H9 (cell line): ENCODE measurements at regions not wholly inside any gene's neighbourhood (a gene's known extent, or its start where the extent isn't known, plus 50 kb on each side); places are given as distances from the start of the nearest gene placed in this dataset.

Experiments used
- DNase-seq: peaks from one replicate; pipeline ENCODE4 v3.0.0-alpha.2; 2017
- H2AFZ ChIP-seq: one replicate; pipeline ENCODE4 v1.6.1; 2013; ENCODE audit warnings: mild to moderate bottlenecking, low read length, control low read depth, moderate library complexity
- H2AK5ac ChIP-seq: 2 replicates; pipeline ENCODE4 v1.6.1; 2013; ENCODE audit warnings: low read length, control low read depth, mixed read lengths; ENCODE audit not compliant: insufficient read length
- H2BK120ac ChIP-seq: one replicate; pipeline ENCODE4 v1.6.1; 2013; ENCODE audit warnings: low read depth, mild to moderate bottlenecking, low read length, control low read depth, inconsistent platforms; ENCODE audit not compliant: poor library complexity, severe bottlenecking
- H2BK12ac ChIP-seq: 2 replicates; pipeline ENCODE4 v1.6.1; 2013; ENCODE audit warnings: low read length, control low read depth, mixed read lengths, low read depth; ENCODE audit not compliant: insufficient read length
- H2BK15ac ChIP-seq: 2 replicates; pipeline ENCODE4 v1.6.1; 2013; ENCODE audit warnings: low read depth, low read length, control low read depth
- H2BK20ac ChIP-seq: one replicate; pipeline ENCODE4 v1.6.1; 2013; ENCODE audit warnings: low read depth, mild to moderate bottlenecking, low read length, control low read depth, inconsistent platforms; ENCODE audit not compliant: poor library complexity, severe bottlenecking
- H2BK5ac ChIP-seq: 2 replicates; pipeline ENCODE4 v1.6.1; 2013; ENCODE audit warnings: low read length, control low read depth, mixed read lengths; ENCODE audit not compliant: insufficient read length
- H3K14ac ChIP-seq: 2 replicates; pipeline ENCODE4 v1.6.1; 2013; ENCODE audit warnings: low read length, control low read depth; ENCODE audit not compliant: insufficient read depth
- H3K18ac ChIP-seq: 2 replicates; pipeline ENCODE4 v1.6.1; 2013; ENCODE audit warnings: low read depth, mild to moderate bottlenecking, mixed read lengths, low read length, control low read depth; ENCODE audit not compliant: insufficient read length
- H3K23ac ChIP-seq: 2 replicates; pipeline ENCODE4 v1.6.1; 2013; ENCODE audit warnings: low read length, control low read depth, mixed read lengths, low read depth; ENCODE audit not compliant: insufficient read length
- H3K23me2 ChIP-seq: 2 replicates; pipeline ENCODE4 v1.6.1; 2013; ENCODE audit warnings: low read depth, mild to moderate bottlenecking, mixed read lengths, low read length, control low read depth; ENCODE audit not compliant: insufficient read length, poor library complexity, severe bottlenecking
- H3K27ac ChIP-seq: 2 replicates; pipeline ENCODE4 v1.5.1; 2013; ENCODE audit warnings: low read length, control low read depth, mixed read lengths, low read depth; ENCODE audit not compliant: insufficient read length
- H3K27me3 ChIP-seq: 2 replicates; pipeline ENCODE4 v1.6.1; 2013; ENCODE audit warnings: low read length, control low read depth, inconsistent platforms; ENCODE audit not compliant: insufficient read depth
- H3K4ac ChIP-seq: 2 replicates; pipeline ENCODE4 v1.6.1; 2013; ENCODE audit warnings: low read depth, mild to moderate bottlenecking, control low read depth, inconsistent platforms, low read length, moderate library complexity
- H3K4me1 ChIP-seq: 2 replicates; pipeline ENCODE4 v1.6.1; 2013; ENCODE audit warnings: low read length, control low read depth, inconsistent platforms; ENCODE audit not compliant: insufficient read depth
- H3K4me2 ChIP-seq: 2 replicates; pipeline ENCODE4 v1.6.1; 2013; ENCODE audit warnings: low read length, control low read depth, mixed read lengths; ENCODE audit not compliant: insufficient read length, insufficient read depth
- H3K56ac ChIP-seq: 2 replicates; pipeline ENCODE4 v1.6.1; 2013; ENCODE audit warnings: low read depth, mild to moderate bottlenecking, mixed read lengths, low read length, control low read depth; ENCODE audit not compliant: insufficient read length
- H3K79me1 ChIP-seq: 2 replicates; pipeline ENCODE4 v1.6.1; 2013; ENCODE audit warnings: low read depth, mild to moderate bottlenecking, moderate library complexity, low read length, control low read depth, inconsistent platforms; ENCODE audit not compliant: insufficient read depth, poor library complexity, severe bottlenecking
- H3K79me2 ChIP-seq: 2 replicates; pipeline ENCODE4 v1.6.1; 2013; ENCODE audit warnings: low read length, control low read depth, inconsistent platforms; ENCODE audit not compliant: insufficient read depth
- H3K9ac ChIP-seq: 2 replicates; pipeline ENCODE4 v1.6.1; 2013; ENCODE audit warnings: low read length, control low read depth, mixed read lengths; ENCODE audit not compliant: insufficient read length; ENCODE audit errors: extremely low read depth
- H3K9me3 ChIP-seq: one replicate; pipeline ENCODE4 v1.6.1; 2013; ENCODE audit warnings: low read depth, low read length, inconsistent platforms; ENCODE audit not compliant: control insufficient read depth
- H3T11ph ChIP-seq: one replicate; pipeline ENCODE4 v1.6.1; 2013; ENCODE audit warnings: mild to moderate bottlenecking, low read length, control low read depth, inconsistent platforms
- H4K20me1 ChIP-seq: one replicate; pipeline ENCODE4 v1.6.1; 2013; ENCODE audit not compliant: control insufficient read depth, insufficient read length, insufficient read depth
- H4K5ac ChIP-seq: 2 replicates; pipeline ENCODE4 v1.6.1; 2013; ENCODE audit warnings: low read depth, mild to moderate bottlenecking, mixed read lengths, low read length, control low read depth; ENCODE audit not compliant: insufficient read length
- H4K8ac ChIP-seq: replicated peaks from 2 replicates; pipeline ENCODE4 v1.6.1; 2013; ENCODE audit warnings: low read length, control low read depth, mixed read lengths, low read depth; ENCODE audit not compliant: insufficient read length
- H4K91ac ChIP-seq: 2 replicates; pipeline ENCODE4 v1.6.1; 2013; ENCODE audit warnings: low read depth, mild to moderate bottlenecking, moderate library complexity, mixed read lengths, low read length, control low read depth; ENCODE audit not compliant: insufficient read length
- H3K27ac Mint-ChIP-seq, 3 experiments: 2 replicates in 2 of 3; 3 replicates in 1 of 3; pipeline ENCODE4 v1.8.0; 2020 to 2021; ENCODE audit warnings: mixed read lengths in 3 of 3, mild to moderate bottlenecking in 1 of 3, moderate library complexity in 1 of 3
- H3K27me3 Mint-ChIP-seq: 2 replicates; pipeline ENCODE4 v1.8.0; 2021; ENCODE audit warnings: low read depth, mild to moderate bottlenecking, moderate library complexity, mixed read lengths
- H3K36me3 Mint-ChIP-seq, 3 experiments: 2 replicates in 2 of 3; 3 replicates in 1 of 3; pipeline ENCODE4 v1.8.0; 2020 to 2021; ENCODE audit warnings: low read depth in 3 of 3, mixed read lengths in 3 of 3; ENCODE audit not compliant: insufficient read depth in 1 of 3
- H3K4me1 Mint-ChIP-seq, 2 experiments: 2 replicates each; pipeline ENCODE4 v1.8.0; 2020; ENCODE audit warnings: mixed read lengths in 2 of 2
- H3K4me3 Mint-ChIP-seq, 2 experiments: 2 replicates in 1 of 2; 3 replicates in 1 of 2; pipeline ENCODE4 v1.8.0; 2020 to 2021; ENCODE audit warnings: mild to moderate bottlenecking in 2 of 2, mixed read lengths in 2 of 2, moderate library complexity in 1 of 2
- H3K9me3 Mint-ChIP-seq, 2 experiments: 2 replicates in 1 of 2; 3 replicates in 1 of 2; pipeline ENCODE4 v1.8.0; 2020; ENCODE audit warnings: mild to moderate bottlenecking in 2 of 2, mixed read lengths in 2 of 2, moderate library complexity in 1 of 2
- WGBS: extraction: QIAGEN DNeasy Blood & Tissue Kit; methylation state at CpG from one replicate; pipeline ENCODE4 v1.1.7; 2013; ENCODE audit warnings: missing lambda C conversion rate, low lambda C conversion rate, mixed read lengths; ENCODE audit not compliant: insufficient read length; ENCODE audit errors: extremely low coverage; 5-methylcytosine and 5-hydroxymethylcytosine counted together
- TF ChIP-seq, protein P1 (sequence below): fragments of 200-600 bp; sonication (generic); conservative IDR thresholded peaks from 3 replicates; pipeline ENCODE4 v1.8.0; 2021; ENCODE audit warnings: antibody characterized with exemption, mild to moderate bottlenecking

DNA sequence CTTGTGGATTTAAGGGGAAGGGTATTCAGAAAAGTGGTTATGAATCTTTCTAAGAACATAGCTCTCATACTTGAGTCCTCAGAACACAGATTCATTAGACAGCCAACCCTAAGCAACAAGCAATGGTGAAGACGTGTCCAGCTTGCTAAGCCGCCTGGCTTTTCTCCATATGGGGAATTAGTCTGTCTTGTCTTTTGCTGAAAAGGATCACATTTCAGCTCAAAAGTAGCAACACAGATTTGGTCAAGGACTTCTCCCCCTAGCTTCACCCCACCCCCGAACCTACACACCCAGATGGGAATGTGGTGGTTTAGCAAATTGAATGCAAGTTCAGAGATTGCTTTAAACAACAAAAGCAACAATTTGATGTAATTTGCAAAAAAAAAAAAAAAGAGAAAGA is 103.3 kb upstream of the RASGEF1B start:
- Histone ChIP-seq H3K4me1 (no peaks in the 10 kb centered on the region), H2BK20ac (no peak overlapping the region), H3K4ac (no peak overlapping the region), H2BK12ac (no peak overlapping the region), H3K79me2 (no peaks in the 10 kb centered on the region), H3K23me2 (no peaks in the 10 kb centered on the region), H3K23ac (no peak overlapping the region), H2BK5ac (no peak overlapping the region), H3K56ac (no peak overlapping the region), H3K9me3 (no peaks in the 10 kb centered on the region), H2AFZ (no peak overlapping the region), H3K27ac (no peak overlapping the region), H2BK120ac (no peak overlapping the region), H2AK5ac (no peak overlapping the region), H3T11ph (no peak overlapping the region), H4K91ac (no peak overlapping the region), H3K4me2 (no peak overlapping the region), H3K18ac (no peak overlapping the region), H2BK15ac (no peak overlapping the region), H4K20me1 (no peaks in the 10 kb centered on the region), H3K9ac (no peak overlapping the region), H3K14ac (no peak overlapping the region), H4K8ac (no peak overlapping the region), H4K5ac (no peak overlapping the region), H3K27me3 (no peaks in the 10 kb centered on the region), H3K79me1 (no peaks in the 10 kb centered on the region)
- Mint-ChIP-seq H3K4me3 (no peak overlapping the region), H3K9me3 (peaks cover 3 to 4% of the 10 kb centered on the region in 2 experiments), H3K4me1 (peaks cover 10 to 15% of the 10 kb centered on the region in 2 experiments), H3K27me3 (no peaks in the 10 kb centered on the region), H3K27ac (peak overlapping the region in 2 of 3 experiments; percentile 42 to 65; a peak in 2 of 7 replicates), H3K36me3 (peaks cover 0 to 5% (median 3%) of the 10 kb centered on the region in 3 experiments; a peak in 4 of 7 replicates)
- no CpG with 5 or more reads among the region's 3 CpGs for WGBS
- no peak for DNase-seq
- TF ChIP-seq, protein P1, sequence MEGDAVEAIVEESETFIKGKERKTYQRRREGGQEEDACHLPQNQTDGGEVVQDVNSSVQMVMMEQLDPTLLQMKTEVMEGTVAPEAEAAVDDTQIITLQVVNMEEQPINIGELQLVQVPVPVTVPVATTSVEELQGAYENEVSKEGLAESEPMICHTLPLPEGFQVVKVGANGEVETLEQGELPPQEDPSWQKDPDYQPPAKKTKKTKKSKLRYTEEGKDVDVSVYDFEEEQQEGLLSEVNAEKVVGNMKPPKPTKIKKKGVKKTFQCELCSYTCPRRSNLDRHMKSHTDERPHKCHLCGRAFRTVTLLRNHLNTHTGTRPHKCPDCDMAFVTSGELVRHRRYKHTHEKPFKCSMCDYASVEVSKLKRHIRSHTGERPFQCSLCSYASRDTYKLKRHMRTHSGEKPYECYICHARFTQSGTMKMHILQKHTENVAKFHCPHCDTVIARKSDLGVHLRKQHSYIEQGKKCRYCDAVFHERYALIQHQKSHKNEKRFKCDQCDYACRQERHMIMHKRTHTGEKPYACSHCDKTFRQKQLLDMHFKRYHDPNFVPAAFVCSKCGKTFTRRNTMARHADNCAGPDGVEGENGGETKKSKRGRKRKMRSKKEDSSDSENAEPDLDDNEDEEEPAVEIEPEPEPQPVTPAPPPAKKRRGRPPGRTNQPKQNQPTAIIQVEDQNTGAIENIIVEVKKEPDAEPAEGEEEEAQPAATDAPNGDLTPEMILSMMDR = no peak
